Kidney (tissue), 13 donors: ENCODE measurements at regions not wholly inside any gene's neighbourhood (a gene's known extent, or its start where the extent isn't known, plus 50 kb on each side); places are given as distances from the start of the nearest gene placed in this dataset.

Experiments used
- DNase-seq, 5 donors: peaks; one replicate each; pipeline ENCODE4 v3.0.0-alpha.2; 2013 to 2020
- FAIRE-seq: peaks from 2 replicates; lab custom pipeline; 2012; peaks lifted over from hg19 to GRCh38; lab: Jason Lieb, UNC
- H3K27ac ChIP-seq, 2 donors: one replicate each; pipeline ENCODE4 v1.7.0; 2013; ENCODE audit warnings: low read depth in 2 of 2, low read length in 2 of 2, inconsistent platforms in 1 of 2
- H3K27me3 ChIP-seq: one replicate; pipeline ENCODE4 v1.7.1; 2013; ENCODE audit warnings: low read length, inconsistent platforms; ENCODE audit not compliant: control insufficient read depth, insufficient read depth
- H3K36me3 ChIP-seq, 3 donors: one replicate each; pipeline versions ENCODE4 v1.7.0 to v1.7.1; 2013; ENCODE audit warnings: low read length in 3 of 3, control low read depth in 1 of 3, inconsistent platforms in 1 of 3; ENCODE audit not compliant: insufficient read depth in 3 of 3, control insufficient read depth in 2 of 3
- H3K4me1 ChIP-seq, 3 donors: one replicate each; pipeline versions ENCODE4 v1.7.0 to v1.7.1; 2013; ENCODE audit warnings: low read length in 3 of 3, inconsistent platforms in 1 of 3, low read depth in 1 of 3; ENCODE audit not compliant: control insufficient read depth in 2 of 3, insufficient read depth in 2 of 3
- H3K4me3 ChIP-seq, 3 donors: one replicate each; pipeline versions ENCODE4 v1.7.0 to v1.8.1; 2013; ENCODE audit warnings: low read length in 3 of 3, control low read depth in 1 of 3, inconsistent platforms in 1 of 3
- H3K9ac ChIP-seq, 3 donors: one replicate each; pipeline versions ENCODE4 v1.7.0 to v1.7.1; 2013; ENCODE audit warnings: low read length in 3 of 3, control low read depth in 1 of 3, inconsistent platforms in 1 of 3
- H3K9me3 ChIP-seq, 3 donors: one replicate each; pipeline versions ENCODE4 v1.7.0 to v1.7.1; 2013; ENCODE audit warnings: low read length in 3 of 3, control low read depth in 1 of 3, inconsistent platforms in 1 of 3; ENCODE audit not compliant: control insufficient read depth in 2 of 3, insufficient read depth in 1 of 3
- CTCF ChIP-seq: IDR thresholded peaks from 3 replicates; pipeline ENCODE4 v1.5.1; 2012; ENCODE audit warnings: mild to moderate bottlenecking, moderate library complexity, borderline replicate concordance; ENCODE audit not compliant: insufficient read depth; ENCODE audit errors: extremely low read depth
- intact Hi-C: fragments of 100-400 bp; cut with DNase I; formaldehyde crosslinking; loops from one replicate; pipeline ENCODE4 v1.11.1; 2022
- donor health status: control.
- donor health status: control.
- donor health status: control.
- donor health status: control.
- donor health status: control.
- donor health status: DM: yes; HTN: yes; CAD: no.
- donor health status: Normal renal cell carcinoma (clear cell type).

GRCh38 chr18:78925557-78926242 is 53.9 kb upstream of the SALL3 start:
- intact Hi-C loops, result no loop called here
- H3K4me3 ChIP-seq, result no peak overlapping the region
- no peaks in the 10 kb centered on the region for H3K36me3 ChIP-seq
- H3K27me3 ChIP-seq, result no peaks in the 10 kb centered on the region
- peak in 2 of 5 donors; percentile 38 to 46 for DNase-seq
- TF ChIP-seq CTCF, result no peak
- no peak overlapping the region for H3K27ac ChIP-seq
- H3K4me1 ChIP-seq, result peaks cover 0 to 3% (median 2%) of the 10 kb centered on the region in 3 donors
- no peaks in the 10 kb centered on the region for H3K9me3 ChIP-seq
- no peak overlapping the region for H3K9ac ChIP-seq
- FAIRE-seq, result no peak

GRCh38 chr18:78926243-78926615 is 53.4 kb upstream of the SALL3 start:
- H3K9me3 ChIP-seq, result no peaks in the 10 kb centered on the region
- intact Hi-C loops, result no loop called here
- no peaks in the 10 kb centered on the region for H3K27me3 ChIP-seq
- peak in 2 of 5 donors; percentile 18 to 33 for DNase-seq
- no peaks in the 10 kb centered on the region for H3K4me1 ChIP-seq
- no peaks in the 10 kb centered on the region for H3K36me3 ChIP-seq
- H3K4me3 ChIP-seq, result no peak overlapping the region
- H3K9ac ChIP-seq, result no peak overlapping the region
- H3K27ac ChIP-seq, result no peak overlapping the region
- no peak for FAIRE-seq
- no peak for TF ChIP-seq CTCF

- intact Hi-C loops, result no loop called here
- H3K27ac ChIP-seq, result no peak overlapping the region
- H3K36me3 ChIP-seq, result no peaks in the 10 kb centered on the region
- TF ChIP-seq CTCF, result no peak
- H3K4me1 ChIP-seq, result no peaks in the 10 kb centered on the region
- FAIRE-seq (no peak), DNase-seq (peak in 2 of 5 donors; percentile 37 to 39)
- H3K27me3 ChIP-seq, result no peaks in the 10 kb centered on the region
- H3K9ac ChIP-seq, result no peak overlapping the region
- no peaks in the 10 kb centered on the region for H3K9me3 ChIP-seq
- no peak overlapping the region for H3K4me3 ChIP-seq
Observed at GRCh38 chr18:78927156-78927555, 52.5 kb upstream of the SALL3 start.

GRCh38 chr18:78927616-78928015 is 52.0 kb upstream of the SALL3 start:
- Histone ChIP-seq H3K9ac (no peak overlapping the region), H3K4me1 (no peaks in the 10 kb centered on the region), H3K27ac (no peak overlapping the region), H3K4me3 (no peak overlapping the region), H3K36me3 (no peaks in the 10 kb centered on the region), H3K9me3 (no peaks in the 10 kb centered on the region), H3K27me3 (no peaks in the 10 kb centered on the region)
- FAIRE-seq (no peak), DNase-seq (peak in 1 of 5 donors; percentile 29)
- intact Hi-C loops, result no loop called here
- TF ChIP-seq CTCF, result no peak
